Medulla oblongata (tissue), 1 donor: ENCODE measurements at regions not wholly inside any gene's neighbourhood (a gene's known extent, or its start where the extent isn't known, plus 50 kb on each side); places are given as distances from the start of the nearest gene placed in this dataset.

ENCODE experiments used
- DNase-seq: peaks from one replicate; pipeline ENCODE4 v3.0.0-alpha.2; 2015; ENCODE audit errors: extremely low spot score

GRCh38 chr11:27968461-27968860, 139.5 kb downstream of the KIF18A start:
- DNase-seq, result no peak

- DNase-seq, result no peak
These were observed 142.4 kb downstream of the KIF18A start for GRCh38 chr11:27965559-27965958.

- no peak for DNase-seq
These were observed 144.6 kb downstream of the KIF18A start for GRCh38 chr11:27963370-27963769.

- no peak for DNase-seq
These were observed 157.8 kb downstream of the KIF18A start for GRCh38 chr11:27949951-27950738.

- DNase-seq, result no peak
These were observed 162.6 kb downstream of the KIF18A start for GRCh38 chr11:27945348-27945747.

GRCh38 chr11:27938011-27938410, 169.9 kb downstream of the KIF18A start:
- no peak for DNase-seq

- no peak for DNase-seq
These were observed 173.2 kb downstream of the KIF18A start for GRCh38 chr11:27934830-27935145.

GRCh38 chr11:27933992-27934829, 173.7 kb downstream of the KIF18A start:
- DNase-seq, result no peak

- no peak for DNase-seq
These were observed 176.2 kb downstream of the KIF18A start for GRCh38 chr11:27931770-27932169.

GRCh38 chr11:27930946-27931345, 177.0 kb downstream of the KIF18A start:
- no peak for DNase-seq

GRCh38 chr11:27928809-27929208, 179.1 kb downstream of the KIF18A start:
- no peak for DNase-seq

- no peak for DNase-seq
These were observed 180.9 kb downstream of the KIF18A start for GRCh38 chr11:27926981-27927481.

GRCh38 chr11:27926486-27926885, 181.5 kb downstream of the KIF18A start:
- no peak for DNase-seq

GRCh38 chr11:27921472-27921871, 186.5 kb downstream of the KIF18A start:
- DNase-seq, result no peak

- DNase-seq, result no peak
These were observed 191.3 kb downstream of the KIF18A start for GRCh38 chr11:27916541-27917100.

- no peak for DNase-seq
These were observed 193.9 kb downstream of the KIF18A start for GRCh38 chr11:27914080-27914479.

- no peak for DNase-seq
These were observed 194.3 kb downstream of the KIF18A start for GRCh38 chr11:27913650-27914049.

- DNase-seq, result no peak
These were observed 195.0 kb downstream of the KIF18A start for GRCh38 chr11:27912916-27913315.

GRCh38 chr11:27910186-27910931, 197.6 kb downstream of the KIF18A start:
- DNase-seq, result no peak

GRCh38 chr11:27909386-27909785, 198.6 kb downstream of the KIF18A start:
- DNase-seq, result no peak

GRCh38 chr11:27908621-27909020, 199.3 kb downstream of the KIF18A start:
- DNase-seq, result no peak

- DNase-seq, result no peak
These were observed 200.4 kb downstream of the KIF18A start for GRCh38 chr11:27907530-27907929.
